ENCODE measurements at regions not wholly inside any gene's neighbourhood (a gene's known extent, or its start where the extent isn't known, plus 50 kb on each side); places are given as distances from the start of the nearest gene placed in this dataset.

- no peak overlapping the region for H3K4me3 ChIP-seq (ENCODE audit: low read depth, low read length)
- DNase-seq (ENCODE audit: low read depth): peak; percentile 21
- TF ChIP-seq CTCF (IDR thresholded peaks at IDR 0.05; ENCODE audit: control insufficient read depth, extremely low read depth, insufficient read depth): peak; percentile 51
Observed at GRCh38 chr14:87049950-87050349, 943.0 kb downstream of the GALC start.

- DNase-seq (ENCODE audit: low read depth): no peak
- H3K4me3 ChIP-seq (ENCODE audit: low read depth, low read length): no peak overlapping the region
- no peak for TF ChIP-seq CTCF (IDR thresholded peaks at IDR 0.05; ENCODE audit: control insufficient read depth, extremely low read depth, insufficient read depth)
Observed at GRCh38 chr14:87046960-87047359, 946.0 kb downstream of the GALC start.

- TF ChIP-seq CTCF (IDR thresholded peaks at IDR 0.05; ENCODE audit: control insufficient read depth, extremely low read depth, insufficient read depth): no peak
- H3K4me3 ChIP-seq (ENCODE audit: low read depth, low read length): no peak overlapping the region
- DNase-seq (ENCODE audit: low read depth): no peak
Observed at GRCh38 chr14:87045956-87046355, 947.0 kb downstream of the GALC start.

GRCh38 chr14:87045246-87045645 lies 947.7 kb downstream of the GALC start:
- TF ChIP-seq CTCF (IDR thresholded peaks at IDR 0.05; ENCODE audit: control insufficient read depth, extremely low read depth, insufficient read depth): no peak
- no peak overlapping the region for H3K4me3 ChIP-seq (ENCODE audit: low read depth, low read length)
- DNase-seq (ENCODE audit: low read depth): no peak

GRCh38 chr14:87044807-87045206 lies 948.2 kb downstream of the GALC start:
- H3K4me3 ChIP-seq (ENCODE audit: low read depth, low read length): no peak overlapping the region
- no peak for TF ChIP-seq CTCF (IDR thresholded peaks at IDR 0.05; ENCODE audit: control insufficient read depth, extremely low read depth, insufficient read depth)

GRCh38 chr14:87043667-87044200 lies 949.2 kb downstream of the GALC start:
- no peak for DNase-seq (ENCODE audit: low read depth)
- no peak for TF ChIP-seq CTCF (IDR thresholded peaks at IDR 0.05; ENCODE audit: control insufficient read depth, extremely low read depth, insufficient read depth)
- no peak overlapping the region for H3K4me3 ChIP-seq (ENCODE audit: low read depth, low read length)

More at GRCh38 chr14:87044807-87045206, 948.2 kb downstream of the GALC start:
- DNase-seq (ENCODE audit: low read depth): no peak

- TF ChIP-seq CTCF (IDR thresholded peaks at IDR 0.05; ENCODE audit: control insufficient read depth, extremely low read depth, insufficient read depth): no peak
- no peak for DNase-seq (ENCODE audit: low read depth)
- H3K4me3 ChIP-seq (ENCODE audit: low read depth, low read length): no peak overlapping the region
Observed at GRCh38 chr14:87042354-87042753, 950.6 kb downstream of the GALC start.
